ENCODE measurements at regions not wholly inside any gene's neighbourhood (a gene's known extent, or its start where the extent isn't known, plus 50 kb on each side); places are given as distances from the start of the nearest gene placed in this dataset.

- no peak for DNase-seq
- H3K4me3 ChIP-seq (ENCODE audit: low read depth, low read length): no peak overlapping the region
- H3K27me3 ChIP-seq (ENCODE audit: control insufficient read depth, insufficient read depth, low read length): no peaks in the 10 kb centered on the region
- Mint-ChIP-seq H3K9me3 (peaks cover 0 to 13% (median 2%) of the 10 kb centered on the region in 7 donors), H3K4me3 (no peak overlapping the region), H3K36me3 (no peaks in the 10 kb centered on the region), H3K4me1 (no peaks in the 10 kb centered on the region), H3K27ac (no peak overlapping the region), H3K27me3 (no peaks in the 10 kb centered on the region)
- no peak overlapping the region for H3K27ac ChIP-seq (ENCODE audit: insufficient read depth, low read length, poor library complexity, severe bottlenecking)
- ATAC-seq (ENCODE audit: low read depth in 2 of 2): no peak
- no peaks in the 10 kb centered on the region for H3K4me1 ChIP-seq (ENCODE audit: control insufficient read depth, insufficient read depth, low read length, poor library complexity, severe bottlenecking)
- no peaks in the 10 kb centered on the region for H3K36me3 ChIP-seq (ENCODE audit: control insufficient read depth, insufficient read depth, low read length)
- no peaks in the 10 kb centered on the region for H3K9me3 ChIP-seq (ENCODE audit: control insufficient read depth in 2 of 2, low read length in 2 of 2)
Measured at GRCh38 chr12:127245009-127245408, 1022.0 kb upstream of the TMEM132C start.

GRCh38 chr12:127245437-127245836, 1021.5 kb upstream of the TMEM132C start:
- H3K27me3 ChIP-seq (ENCODE audit: control insufficient read depth, insufficient read depth, low read length): no peaks in the 10 kb centered on the region
- Mint-ChIP-seq H3K36me3 (no peaks in the 10 kb centered on the region), H3K4me1 (no peaks in the 10 kb centered on the region), H3K27ac (no peak overlapping the region), H3K9me3 (peaks cover 0 to 12% (median 2%) of the 10 kb centered on the region in 7 donors), H3K27me3 (no peaks in the 10 kb centered on the region), H3K4me3 (no peak overlapping the region)
- no peak overlapping the region for H3K27ac ChIP-seq (ENCODE audit: insufficient read depth, low read length, poor library complexity, severe bottlenecking)
- no peaks in the 10 kb centered on the region for H3K36me3 ChIP-seq (ENCODE audit: control insufficient read depth, insufficient read depth, low read length)
- H3K4me1 ChIP-seq (ENCODE audit: control insufficient read depth, insufficient read depth, low read length, poor library complexity, severe bottlenecking): no peaks in the 10 kb centered on the region
- H3K4me3 ChIP-seq (ENCODE audit: low read depth, low read length): no peak overlapping the region
- H3K9me3 ChIP-seq (ENCODE audit: control insufficient read depth in 2 of 2, low read length in 2 of 2): no peaks in the 10 kb centered on the region
- ATAC-seq (ENCODE audit: low read depth in 2 of 2) (no peak), DNase-seq (no peak)

DNA sequence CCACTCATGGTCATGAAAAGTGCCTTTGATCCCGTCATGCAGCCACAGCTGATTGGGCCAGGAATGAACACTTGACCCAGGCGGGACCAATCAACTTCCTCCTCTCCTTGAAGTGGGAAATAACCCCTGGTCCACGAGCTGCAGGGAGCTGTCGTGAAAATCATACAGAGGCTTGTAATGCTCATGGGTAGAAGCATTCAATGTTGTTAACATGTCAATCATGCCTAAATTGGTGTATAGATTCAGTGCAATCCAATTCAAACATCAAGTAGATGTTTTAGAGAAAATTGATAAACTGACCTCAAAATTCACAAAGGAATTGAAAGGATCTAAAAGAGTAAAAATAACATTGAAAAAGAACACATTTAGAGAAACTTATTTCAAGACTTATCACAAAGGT, 1019.0 kb upstream of the TMEM132C start:
- no peak for DNase-seq
- no peaks in the 10 kb centered on the region for H3K36me3 ChIP-seq (ENCODE audit: control insufficient read depth, insufficient read depth, low read length)
- no peaks in the 10 kb centered on the region for H3K27me3 Mint-ChIP-seq
- H3K9me3 ChIP-seq (ENCODE audit: control insufficient read depth in 2 of 2, low read length in 2 of 2): no peaks in the 10 kb centered on the region
- H3K27ac Mint-ChIP-seq: no peak overlapping the region
- no peak overlapping the region for H3K4me3 ChIP-seq (ENCODE audit: low read depth, low read length)
- peaks cover 0 to 15% (median 1%) of the 10 kb centered on the region in 7 donors for H3K9me3 Mint-ChIP-seq
- no peaks in the 10 kb centered on the region for H3K27me3 ChIP-seq (ENCODE audit: control insufficient read depth, insufficient read depth, low read length)
- H3K36me3 Mint-ChIP-seq: no peaks in the 10 kb centered on the region
- no peak for ATAC-seq (ENCODE audit: low read depth in 2 of 2)
- no peak overlapping the region for H3K27ac ChIP-seq (ENCODE audit: insufficient read depth, low read length, poor library complexity, severe bottlenecking)
- H3K4me3 Mint-ChIP-seq: no peak overlapping the region
- no peaks in the 10 kb centered on the region for H3K4me1 Mint-ChIP-seq
- H3K4me1 ChIP-seq (ENCODE audit: control insufficient read depth, insufficient read depth, low read length, poor library complexity, severe bottlenecking): no peaks in the 10 kb centered on the region

GRCh38 chr12:127249428-127249827, 1017.5 kb upstream of the TMEM132C start:
- H3K36me3 Mint-ChIP-seq: no peaks in the 10 kb centered on the region
- Histone ChIP-seq H3K36me3 (ENCODE audit: control insufficient read depth, insufficient read depth, low read length) (no peaks in the 10 kb centered on the region), H3K4me3 (ENCODE audit: low read depth, low read length) (no peak overlapping the region), H3K9me3 (ENCODE audit: control insufficient read depth in 2 of 2, low read length in 2 of 2) (no peaks in the 10 kb centered on the region), H3K4me1 (ENCODE audit: control insufficient read depth, insufficient read depth, low read length, poor library complexity, severe bottlenecking) (no peaks in the 10 kb centered on the region), H3K27me3 (ENCODE audit: control insufficient read depth, insufficient read depth, low read length) (no peaks in the 10 kb centered on the region), H3K27ac (ENCODE audit: insufficient read depth, low read length, poor library complexity, severe bottlenecking) (no peak overlapping the region)
- no peaks in the 10 kb centered on the region for H3K27me3 Mint-ChIP-seq
- DNase-seq (no peak), ATAC-seq (ENCODE audit: low read depth in 2 of 2) (no peak)
- no peak overlapping the region for H3K4me3 Mint-ChIP-seq
- H3K4me1 Mint-ChIP-seq: no peaks in the 10 kb centered on the region
- peaks cover 0 to 6% (median 0%) of the 10 kb centered on the region in 7 donors for H3K9me3 Mint-ChIP-seq
- no peak overlapping the region for H3K27ac Mint-ChIP-seq

DNA sequence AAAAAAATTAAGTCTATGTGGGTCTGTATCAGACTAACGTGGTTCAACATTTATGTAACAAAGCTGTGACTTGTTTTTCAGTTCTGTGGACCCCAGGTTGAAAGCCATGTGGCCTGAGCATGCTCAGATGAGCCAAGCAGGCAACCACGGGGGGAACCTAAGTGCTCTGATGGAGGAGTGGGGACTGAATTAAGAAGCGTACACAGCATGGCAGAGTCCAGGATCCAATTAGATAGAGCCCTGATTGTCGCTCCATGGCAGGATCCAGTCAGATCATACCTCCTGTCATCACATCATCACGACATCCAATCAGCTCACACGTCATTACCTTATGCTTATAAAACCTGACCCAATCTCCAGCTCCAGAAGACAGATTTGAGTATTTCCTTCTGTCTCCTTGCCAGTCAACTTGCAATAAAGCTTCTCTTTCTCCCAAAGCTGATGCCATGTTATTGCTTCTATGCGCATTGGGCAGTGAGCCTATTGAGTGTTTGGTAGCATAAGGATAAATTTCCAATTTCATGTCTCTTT, 1013.1 kb upstream of the TMEM132C start:
- H3K4me1 ChIP-seq (ENCODE audit: control insufficient read depth, insufficient read depth, low read length, poor library complexity, severe bottlenecking): no peaks in the 10 kb centered on the region
- no peaks in the 10 kb centered on the region for H3K27me3 ChIP-seq (ENCODE audit: control insufficient read depth, insufficient read depth, low read length)
- no peak overlapping the region for H3K27ac ChIP-seq (ENCODE audit: insufficient read depth, low read length, poor library complexity, severe bottlenecking)
- Mint-ChIP-seq H3K4me3 (no peak overlapping the region), H3K36me3 (no peaks in the 10 kb centered on the region), H3K27me3 (no peaks in the 10 kb centered on the region), H3K27ac (no peak overlapping the region), H3K9me3 (peaks cover 0 to 6% (median 0%) of the 10 kb centered on the region in 7 donors), H3K4me1 (no peaks in the 10 kb centered on the region)
- H3K9me3 ChIP-seq (ENCODE audit: control insufficient read depth in 2 of 2, low read length in 2 of 2): no peaks in the 10 kb centered on the region
- DNase-seq (no peak), ATAC-seq (ENCODE audit: low read depth in 2 of 2) (no peak)
- H3K36me3 ChIP-seq (ENCODE audit: control insufficient read depth, insufficient read depth, low read length): no peaks in the 10 kb centered on the region
- H3K4me3 ChIP-seq (ENCODE audit: low read depth, low read length): no peak overlapping the region

DNA sequence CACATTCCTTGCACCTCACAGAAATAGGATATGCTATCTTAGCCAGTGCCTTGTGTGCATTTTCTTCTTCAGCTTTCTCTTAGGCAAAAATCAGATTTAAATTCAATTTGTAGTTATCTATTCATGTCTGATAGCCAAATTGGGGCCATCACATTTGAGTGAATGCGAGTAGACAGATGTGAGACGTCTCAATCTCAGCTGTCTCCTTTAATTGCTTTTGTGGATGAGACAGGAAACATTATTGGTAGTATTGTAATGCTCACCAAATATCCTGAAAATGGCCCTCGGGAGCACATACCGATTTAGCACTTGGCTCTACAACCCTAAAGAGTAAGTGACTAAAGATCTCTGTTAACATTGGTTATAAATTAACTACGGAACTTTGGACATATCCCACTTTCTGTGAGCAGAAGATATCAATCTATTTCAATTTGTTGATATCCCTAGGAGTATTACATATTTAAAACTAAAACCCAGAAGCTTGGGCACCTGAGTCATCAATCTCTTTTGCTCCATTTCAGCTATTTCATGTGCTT, 1012.5 kb upstream of the TMEM132C start:
- H3K9me3 Mint-ChIP-seq: peaks cover 0 to 6% (median 0%) of the 10 kb centered on the region in 7 donors
- Histone ChIP-seq H3K9me3 (ENCODE audit: control insufficient read depth in 2 of 2, low read length in 2 of 2) (no peaks in the 10 kb centered on the region), H3K36me3 (ENCODE audit: control insufficient read depth, insufficient read depth, low read length) (no peaks in the 10 kb centered on the region), H3K27ac (ENCODE audit: insufficient read depth, low read length, poor library complexity, severe bottlenecking) (no peak overlapping the region), H3K4me1 (ENCODE audit: control insufficient read depth, insufficient read depth, low read length, poor library complexity, severe bottlenecking) (no peaks in the 10 kb centered on the region), H3K4me3 (ENCODE audit: low read depth, low read length) (no peak overlapping the region), H3K27me3 (ENCODE audit: control insufficient read depth, insufficient read depth, low read length) (no peaks in the 10 kb centered on the region)
- H3K4me3 Mint-ChIP-seq: no peak overlapping the region
- H3K36me3 Mint-ChIP-seq: no peaks in the 10 kb centered on the region
- no peaks in the 10 kb centered on the region for H3K27me3 Mint-ChIP-seq
- DNase-seq (no peak), ATAC-seq (ENCODE audit: low read depth in 2 of 2) (no peak)
- H3K27ac Mint-ChIP-seq: no peak overlapping the region
- no peaks in the 10 kb centered on the region for H3K4me1 Mint-ChIP-seq

DNA sequence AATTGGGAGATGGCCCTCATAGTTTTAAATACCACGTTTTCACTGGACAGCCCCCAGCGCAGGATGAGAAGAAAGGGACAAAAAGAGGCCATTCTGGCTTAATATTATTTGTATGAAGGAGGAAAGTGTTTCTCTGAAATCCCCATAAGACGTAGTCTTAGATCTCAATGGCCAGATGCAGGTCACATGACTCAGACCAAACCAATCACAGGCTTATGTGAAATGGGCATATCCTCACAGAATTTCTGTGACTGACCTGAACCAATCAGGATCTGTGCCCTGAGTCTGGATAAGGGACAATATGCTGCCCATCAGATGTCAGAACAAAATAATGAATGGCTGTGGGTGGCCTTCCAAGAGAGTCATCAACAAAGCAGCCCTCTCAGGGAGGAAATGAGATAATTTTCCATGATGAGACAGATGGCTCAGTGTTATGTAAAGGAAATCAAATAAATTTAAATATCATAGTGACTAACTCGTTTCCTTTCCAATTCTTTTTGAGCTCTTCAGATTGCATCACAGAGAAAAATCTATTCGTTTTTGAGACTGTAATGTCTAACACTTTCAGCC, 1009.5 kb upstream of the TMEM132C start:
- no peak overlapping the region for H3K27ac Mint-ChIP-seq
- no peaks in the 10 kb centered on the region for H3K27me3 Mint-ChIP-seq
- H3K4me3 Mint-ChIP-seq: no peak overlapping the region
- H3K36me3 ChIP-seq (ENCODE audit: control insufficient read depth, insufficient read depth, low read length): no peaks in the 10 kb centered on the region
- no peaks in the 10 kb centered on the region for H3K27me3 ChIP-seq (ENCODE audit: control insufficient read depth, insufficient read depth, low read length)
- peaks cover 0 to 5% (median 0%) of the 10 kb centered on the region in 7 donors for H3K9me3 Mint-ChIP-seq
- no peaks in the 10 kb centered on the region for H3K4me1 ChIP-seq (ENCODE audit: control insufficient read depth, insufficient read depth, low read length, poor library complexity, severe bottlenecking)
- H3K36me3 Mint-ChIP-seq: no peaks in the 10 kb centered on the region
- H3K27ac ChIP-seq (ENCODE audit: insufficient read depth, low read length, poor library complexity, severe bottlenecking): no peak overlapping the region
- no peaks in the 10 kb centered on the region for H3K4me1 Mint-ChIP-seq
- H3K9me3 ChIP-seq (ENCODE audit: control insufficient read depth in 2 of 2, low read length in 2 of 2): no peaks in the 10 kb centered on the region
- DNase-seq: no peak
- no peak overlapping the region for H3K4me3 ChIP-seq (ENCODE audit: low read depth, low read length)
- ATAC-seq (ENCODE audit: low read depth in 2 of 2): no peak

- peaks cover 0 to 5% (median 2%) of the 10 kb centered on the region in 7 donors for H3K9me3 Mint-ChIP-seq
- Histone ChIP-seq H3K4me1 (ENCODE audit: control insufficient read depth, insufficient read depth, low read length, poor library complexity, severe bottlenecking) (no peaks in the 10 kb centered on the region), H3K27ac (ENCODE audit: insufficient read depth, low read length, poor library complexity, severe bottlenecking) (no peak overlapping the region), H3K36me3 (ENCODE audit: control insufficient read depth, insufficient read depth, low read length) (no peaks in the 10 kb centered on the region), H3K27me3 (ENCODE audit: control insufficient read depth, insufficient read depth, low read length) (no peaks in the 10 kb centered on the region), H3K9me3 (ENCODE audit: control insufficient read depth in 2 of 2, low read length in 2 of 2) (no peaks in the 10 kb centered on the region), H3K4me3 (ENCODE audit: low read depth, low read length) (no peak overlapping the region)
- no peak for DNase-seq
- H3K36me3 Mint-ChIP-seq: no peaks in the 10 kb centered on the region
- ATAC-seq (ENCODE audit: low read depth in 2 of 2): no peak
- no peak overlapping the region for H3K4me3 Mint-ChIP-seq
- no peak overlapping the region for H3K27ac Mint-ChIP-seq
- H3K27me3 Mint-ChIP-seq: no peaks in the 10 kb centered on the region
- H3K4me1 Mint-ChIP-seq: no peaks in the 10 kb centered on the region
Measured at GRCh38 chr12:127260531-127260930, 1006.4 kb upstream of the TMEM132C start.
